RWPE1 (cell line): ENCODE measurements at regions not wholly inside any gene's neighbourhood (a gene's known extent, or its start where the extent isn't known, plus 50 kb on each side); places are given as distances from the start of the nearest gene placed in this dataset.

Experiments
- CTCF ChIA-PET: fragments of 350-600 bp; sonication (Branson Sonifier 250); formaldehyde crosslinking; extraction: SDS; loops from one replicate; lab custom pipeline; 2021; lab: Yijun Ruan, JAX
- POLR2A ChIA-PET: fragments of 400-600 bp; formaldehyde crosslinking; extraction: SDS; loops from one replicate; lab custom pipeline; 2020; ENCODE audit warnings: antibody characterized with exemption; ENCODE audit not compliant: low non-redundant PET; lab: Yijun Ruan, JAX
- DNase-seq: peaks from one replicate; pipeline ENCODE4 v3.0.0; 2012; ENCODE audit warnings: low spot score
- H3K27ac ChIP-seq: fragments of 450-650 bp; 2 replicates; pipeline ENCODE4 v1.5.1; 2017
- TF ChIP-seq, protein P1 (sequence below): fragments of 450-650 bp; conservative IDR thresholded peaks from 2 replicates; pipeline ENCODE4 v1.5.1; 2017; ENCODE audit warnings: low read depth, mild to moderate bottlenecking

- no peak overlapping the region for H3K27ac ChIP-seq
- DNase-seq: no peak
- ChIA-PET CTCF (interaction anchor here (0.7 kb wide), 1 partner anchor 772 kb away, joined by 3 read pairs; no protein-coding TSS in a partner anchor), POLR2A (no interaction called here)
- TF ChIP-seq, protein P1, sequence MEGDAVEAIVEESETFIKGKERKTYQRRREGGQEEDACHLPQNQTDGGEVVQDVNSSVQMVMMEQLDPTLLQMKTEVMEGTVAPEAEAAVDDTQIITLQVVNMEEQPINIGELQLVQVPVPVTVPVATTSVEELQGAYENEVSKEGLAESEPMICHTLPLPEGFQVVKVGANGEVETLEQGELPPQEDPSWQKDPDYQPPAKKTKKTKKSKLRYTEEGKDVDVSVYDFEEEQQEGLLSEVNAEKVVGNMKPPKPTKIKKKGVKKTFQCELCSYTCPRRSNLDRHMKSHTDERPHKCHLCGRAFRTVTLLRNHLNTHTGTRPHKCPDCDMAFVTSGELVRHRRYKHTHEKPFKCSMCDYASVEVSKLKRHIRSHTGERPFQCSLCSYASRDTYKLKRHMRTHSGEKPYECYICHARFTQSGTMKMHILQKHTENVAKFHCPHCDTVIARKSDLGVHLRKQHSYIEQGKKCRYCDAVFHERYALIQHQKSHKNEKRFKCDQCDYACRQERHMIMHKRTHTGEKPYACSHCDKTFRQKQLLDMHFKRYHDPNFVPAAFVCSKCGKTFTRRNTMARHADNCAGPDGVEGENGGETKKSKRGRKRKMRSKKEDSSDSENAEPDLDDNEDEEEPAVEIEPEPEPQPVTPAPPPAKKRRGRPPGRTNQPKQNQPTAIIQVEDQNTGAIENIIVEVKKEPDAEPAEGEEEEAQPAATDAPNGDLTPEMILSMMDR: no peak
Observed at GRCh38 chr2:160963957-160964356, 196.3 kb upstream of the TANK start.

DNA sequence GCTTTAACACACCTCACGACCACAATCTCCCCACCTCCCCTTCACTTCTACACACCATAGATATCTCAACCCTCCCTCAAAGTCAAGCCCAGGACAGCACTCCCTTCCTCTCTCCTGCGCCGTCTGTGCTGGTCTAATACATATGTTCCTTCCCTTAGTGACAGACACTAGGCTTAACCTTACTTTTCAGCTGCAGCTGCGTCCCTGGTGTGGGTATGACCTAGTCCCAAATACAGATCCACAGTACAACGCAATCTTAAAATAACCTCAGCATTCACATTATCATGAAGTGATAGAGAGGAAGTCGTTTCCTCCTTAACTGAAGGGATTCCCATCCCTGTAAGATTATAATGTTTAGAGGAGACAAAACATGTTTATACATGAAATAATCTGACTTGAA is 192.7 kb upstream of the TANK start:
- TF ChIP-seq, protein P1: no peak
- no peak for DNase-seq
- CTCF ChIA-PET: interaction anchor here (0.6 to 0.7 kb wide), 2 partner anchors 42 to 761 kb away, joined by 3 read pairs; no protein-coding TSS in a partner anchor
- H3K27ac ChIP-seq: no peak overlapping the region
- POLR2A ChIA-PET: no interaction called here

- no peak overlapping the region for H3K27ac ChIP-seq
- CTCF ChIA-PET: interaction anchor here (0.8 kb wide), 1 partner anchor 539 kb away, joined by 4 read pairs; no protein-coding TSS in a partner anchor
- POLR2A ChIA-PET: no interaction called here
- DNase-seq: no peak
- TF ChIP-seq, protein P1: no peak
Observed at GRCh38 chr2:160968183-160968582, 192.0 kb upstream of the TANK start.

DNA sequence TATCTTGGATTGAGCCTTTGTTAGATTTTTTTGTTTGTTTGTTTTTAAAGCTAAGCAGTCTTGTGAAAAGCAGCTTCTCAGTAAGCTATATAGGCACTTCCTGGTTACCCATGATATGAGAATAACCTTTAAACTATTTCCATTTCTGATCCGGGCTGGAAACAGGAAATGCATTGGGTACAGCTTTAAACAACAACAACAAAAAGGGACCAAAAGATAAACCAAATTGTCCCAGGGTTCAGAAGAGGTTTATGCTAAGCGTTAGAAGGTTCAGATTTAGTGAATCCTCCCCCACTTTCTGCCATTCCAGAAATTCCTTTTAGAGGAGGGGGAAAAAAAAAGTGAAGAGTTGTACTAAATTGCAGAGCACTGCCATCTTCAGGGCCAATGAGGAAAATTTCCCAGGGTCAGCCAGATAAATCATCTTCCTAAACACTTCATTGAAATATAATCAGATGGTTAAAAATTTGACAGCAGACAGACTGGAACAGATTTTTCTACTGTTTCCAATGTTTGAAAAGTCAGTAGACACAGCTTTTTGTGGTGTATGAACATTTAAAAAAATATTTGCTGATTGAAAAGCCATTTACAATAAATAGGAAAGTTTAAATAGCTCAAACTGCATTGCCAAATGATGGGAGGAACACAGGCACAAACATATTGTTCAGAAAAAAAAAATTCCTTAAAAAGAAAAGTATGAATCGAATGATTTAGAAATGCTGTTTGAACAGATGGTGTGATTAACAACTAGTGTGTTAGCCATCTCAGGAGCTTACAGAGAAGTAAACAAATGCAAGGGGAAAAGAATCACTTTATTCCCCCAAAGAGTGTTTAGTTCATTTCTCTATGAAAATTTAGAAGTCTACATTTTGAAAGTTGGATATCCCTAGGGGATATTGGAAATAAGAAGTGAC is 189.9 kb upstream of the TANK start:
- TF ChIP-seq, protein P1: peak; percentile 88
- H3K27ac ChIP-seq: peak overlapping the region; percentile 22; the same call in 1 of the 2 replicates
- ChIA-PET CTCF (interaction anchor here (0.6 to 1.6 kb wide), 42 partner anchors 9 to 997 kb away, joined by 3 to 12 read pairs (median 4); no protein-coding TSS in a partner anchor), POLR2A (no interaction called here)
- peak; percentile 72 for DNase-seq

DNA sequence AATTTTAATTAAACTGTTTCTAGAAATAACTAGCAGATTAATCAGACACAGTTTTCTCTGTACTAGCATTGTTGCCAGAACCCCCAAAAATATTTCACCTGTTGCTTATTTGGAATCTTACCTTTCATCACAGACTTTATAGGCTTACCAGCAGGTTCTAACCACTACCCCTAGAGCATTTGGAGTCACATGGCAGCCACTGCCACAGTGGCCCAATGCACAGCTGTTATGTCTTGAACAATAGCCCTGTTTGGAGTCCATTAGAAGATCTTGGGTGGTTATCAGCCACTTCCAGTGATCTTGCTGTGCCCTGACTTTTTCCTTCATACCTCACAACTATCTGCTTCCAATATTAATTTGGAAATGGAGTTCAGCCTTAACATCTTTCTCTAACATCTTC is 186.2 kb upstream of the TANK start:
- no peak for DNase-seq
- TF ChIP-seq, protein P1: no peak
- ChIA-PET CTCF (no interaction called here), POLR2A (no interaction called here)
- H3K27ac ChIP-seq: no peak overlapping the region

GRCh38 chr2:160974803-160975202 is 185.4 kb upstream of the TANK start:
- TF ChIP-seq, protein P1: no peak
- CTCF ChIA-PET: no interaction called here
- POLR2A ChIA-PET: no interaction called here
- H3K27ac ChIP-seq: no peak overlapping the region
- peak; percentile 48 for DNase-seq
